HG02885 (cell line): ENCODE measurements at regions not wholly inside any gene's neighbourhood (a gene's known extent, or its start where the extent isn't known, plus 50 kb on each side); places are given as distances from the start of the nearest gene placed in this dataset.

Experiments
- ATAC-seq: cut with Tn5 transposase; IDR thresholded peaks from one replicate; pipeline ENCODE4 v1.9.1; 2021; ENCODE audit warnings: mild to moderate bottlenecking; ENCODE audit not compliant: unreplicated experiment, poor library complexity

DNA sequence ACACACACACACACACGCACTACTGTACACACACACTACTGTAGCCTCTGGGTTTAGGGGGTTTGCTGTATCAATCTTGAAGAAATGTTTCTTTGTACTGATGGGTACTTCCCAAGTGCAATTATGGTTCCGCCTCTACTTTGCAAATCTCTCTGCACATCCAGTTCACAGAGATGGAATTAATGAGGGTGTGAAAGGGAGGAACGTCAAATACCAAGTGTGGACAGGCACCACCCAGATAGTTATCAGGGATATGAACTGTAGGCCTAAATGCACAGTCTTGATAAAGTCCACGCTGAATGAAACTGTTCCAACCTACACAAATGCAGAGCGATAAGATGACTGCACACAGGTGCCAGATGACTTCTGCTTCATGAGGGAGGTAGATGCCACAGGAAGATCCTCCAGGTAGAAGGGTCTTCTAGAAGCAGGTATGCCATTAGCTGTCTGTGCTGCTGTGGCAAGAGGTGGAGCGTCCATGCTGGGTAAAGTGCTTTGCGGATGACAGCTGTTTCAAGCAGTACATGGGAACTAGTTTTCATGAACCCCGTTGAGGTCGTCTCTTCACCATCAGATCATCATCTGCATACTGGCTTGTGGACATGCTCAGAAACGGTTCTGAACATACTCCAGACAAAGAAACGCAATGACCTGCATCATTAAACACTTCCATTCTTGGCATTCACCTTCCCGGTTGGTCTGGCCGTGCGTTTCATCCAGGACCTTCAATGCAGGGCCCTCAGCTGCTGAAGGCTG, 314.3 kb upstream of the RTL1 start:
- ATAC-seq = no peak

DNA sequence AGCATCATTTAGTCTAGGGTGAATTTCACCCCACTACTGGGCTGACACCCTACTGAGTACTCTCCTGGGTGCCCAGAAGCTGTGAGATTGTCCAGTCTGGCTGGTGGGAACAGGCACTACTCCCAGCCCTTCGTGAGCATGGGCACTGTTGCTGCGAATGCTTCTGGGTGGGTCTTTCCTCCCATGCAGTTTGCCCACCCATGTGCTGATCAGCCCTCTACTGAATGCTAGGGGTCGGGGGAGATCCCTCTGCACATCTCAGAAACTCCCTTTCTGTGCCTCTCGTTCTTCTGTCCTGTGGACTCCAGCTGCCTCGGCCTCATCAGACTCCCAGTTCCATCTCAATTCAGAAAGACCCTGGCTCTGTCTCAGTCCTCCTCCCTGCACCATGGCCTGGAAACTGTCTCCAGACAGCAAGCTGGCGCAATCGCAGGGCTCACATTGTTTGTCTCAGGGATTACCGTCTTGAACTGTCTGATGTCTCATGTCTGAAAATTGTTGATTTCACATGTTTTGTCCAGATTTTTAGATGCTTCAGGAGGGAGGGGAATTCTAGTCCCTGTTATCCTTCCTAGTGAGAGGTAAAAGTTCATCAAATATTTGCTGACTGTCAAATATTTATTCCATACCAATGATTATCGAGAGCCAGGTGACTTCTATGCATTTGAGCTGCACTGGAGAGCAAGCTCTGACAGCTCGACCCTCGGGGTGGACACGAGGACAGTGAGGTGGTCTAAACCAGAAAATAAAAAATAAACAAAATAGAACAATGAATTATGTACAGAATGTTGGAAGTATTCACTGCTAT, 316.6 kb upstream of the RTL1 start:
- ATAC-seq = no peak

DNA sequence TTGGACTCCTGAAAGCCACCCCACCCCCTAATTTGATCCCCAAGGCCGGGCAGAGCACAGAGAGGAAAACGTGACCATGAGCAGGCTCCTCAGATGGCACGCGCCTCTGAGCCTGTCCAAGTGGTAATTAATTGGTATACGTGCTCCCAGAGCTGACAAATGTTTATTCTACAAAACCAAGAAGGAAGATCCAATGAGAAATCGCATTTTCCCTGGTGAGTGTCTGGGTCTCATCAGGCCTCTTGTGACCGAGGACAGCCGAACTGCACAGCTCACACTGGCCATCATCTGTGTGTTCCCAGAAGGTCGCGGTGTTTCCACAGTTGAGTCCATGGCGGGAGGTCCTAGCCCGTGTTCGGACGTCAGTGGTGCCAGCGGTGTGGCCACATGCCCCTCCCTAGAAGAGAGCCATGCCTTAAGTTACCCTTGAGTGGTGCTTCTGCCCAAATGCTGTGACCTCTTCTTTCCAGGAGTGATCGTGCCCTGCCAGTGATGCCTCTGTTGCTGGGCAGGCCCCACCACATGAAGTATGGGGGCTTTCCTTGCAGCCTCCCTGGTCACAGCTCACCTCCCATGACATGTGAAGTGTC, 317.5 kb upstream of the RTL1 start:
- ATAC-seq = no peak

DNA sequence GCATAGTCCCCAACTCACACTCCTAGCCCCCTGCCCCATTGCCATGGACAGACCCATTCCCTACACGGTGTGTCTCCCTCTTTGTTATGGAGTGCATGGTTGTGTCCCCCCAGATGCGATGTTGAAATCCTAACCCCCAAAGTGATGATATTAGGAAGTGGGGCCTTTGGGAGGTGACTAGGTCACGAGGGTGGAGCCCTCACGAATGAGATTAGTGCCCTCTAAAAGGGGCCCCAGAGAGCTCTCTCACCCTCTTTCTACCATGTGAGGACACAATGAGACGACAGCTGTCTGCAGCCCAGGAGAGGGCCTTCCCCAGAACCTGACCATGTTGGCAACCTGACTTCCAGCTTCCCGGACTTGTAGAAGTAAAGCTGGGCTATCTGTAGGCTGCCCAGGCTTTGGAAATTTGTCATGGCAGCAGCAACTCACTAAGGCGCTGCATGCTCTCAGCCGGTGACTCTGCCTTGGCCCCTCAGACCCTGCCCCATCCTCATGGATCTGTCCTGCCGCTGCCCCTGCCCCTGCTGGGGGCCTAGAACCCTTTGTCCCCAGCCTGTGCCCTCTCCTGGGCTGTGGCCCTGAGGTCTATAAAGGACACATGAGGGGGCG, 318.1 kb upstream of the RTL1 start:
- ATAC-seq = no peak

DNA sequence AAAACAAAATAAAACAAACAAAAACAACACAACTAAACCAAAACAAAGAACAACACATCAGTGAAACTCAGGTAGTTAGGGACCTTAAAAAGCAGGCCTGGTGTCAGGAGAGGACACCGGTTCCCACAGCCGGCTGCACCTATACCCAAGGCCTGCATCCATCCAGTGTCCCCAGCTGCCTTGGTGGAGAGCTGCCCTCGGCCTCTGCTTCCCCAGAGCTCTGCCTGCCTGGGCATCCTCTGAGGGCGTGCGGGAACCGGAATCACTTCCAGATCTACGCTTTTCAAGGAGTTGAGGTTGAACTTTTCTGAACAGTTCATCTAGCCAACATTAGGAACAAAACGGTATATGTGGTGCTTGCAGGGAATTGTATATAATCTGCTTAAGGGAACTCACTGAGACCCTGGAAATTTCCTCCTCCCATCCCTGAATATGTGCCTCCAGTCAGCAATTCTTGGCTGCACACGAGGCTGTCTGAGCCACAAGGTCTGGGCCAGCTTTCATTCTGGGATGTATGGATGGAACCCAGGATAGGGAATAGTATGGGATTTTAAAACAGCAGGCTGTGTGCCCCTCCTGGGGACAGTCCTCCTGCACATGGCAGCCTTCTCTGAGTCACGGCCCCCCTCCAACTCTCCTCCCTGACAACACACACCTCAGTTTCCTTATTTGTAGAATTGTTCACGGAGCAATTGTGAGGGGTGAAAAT, 319.0 kb upstream of the RTL1 start:
- ATAC-seq = no peak

DNA sequence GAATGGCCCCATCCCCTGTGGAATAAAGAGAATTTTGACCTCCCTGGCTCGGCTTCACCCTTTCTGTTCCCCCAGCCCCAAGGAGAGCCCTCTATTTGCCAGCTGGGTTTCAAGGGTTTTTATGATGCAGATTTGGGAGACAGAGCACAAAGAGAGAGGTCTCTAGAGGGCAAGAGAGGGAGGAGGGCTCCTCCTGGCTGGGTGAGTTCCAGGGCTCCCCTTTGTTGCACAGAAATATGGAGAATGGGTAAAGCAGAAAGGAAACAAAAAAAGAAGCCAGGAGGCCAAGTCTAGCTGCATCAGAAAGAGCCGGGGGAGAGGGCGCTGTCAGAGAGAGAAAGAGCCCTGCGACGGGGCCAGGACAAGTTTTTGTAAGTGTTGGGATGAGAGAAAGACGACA, 319.6 kb upstream of the RTL1 start:
- ATAC-seq = no peak

DNA sequence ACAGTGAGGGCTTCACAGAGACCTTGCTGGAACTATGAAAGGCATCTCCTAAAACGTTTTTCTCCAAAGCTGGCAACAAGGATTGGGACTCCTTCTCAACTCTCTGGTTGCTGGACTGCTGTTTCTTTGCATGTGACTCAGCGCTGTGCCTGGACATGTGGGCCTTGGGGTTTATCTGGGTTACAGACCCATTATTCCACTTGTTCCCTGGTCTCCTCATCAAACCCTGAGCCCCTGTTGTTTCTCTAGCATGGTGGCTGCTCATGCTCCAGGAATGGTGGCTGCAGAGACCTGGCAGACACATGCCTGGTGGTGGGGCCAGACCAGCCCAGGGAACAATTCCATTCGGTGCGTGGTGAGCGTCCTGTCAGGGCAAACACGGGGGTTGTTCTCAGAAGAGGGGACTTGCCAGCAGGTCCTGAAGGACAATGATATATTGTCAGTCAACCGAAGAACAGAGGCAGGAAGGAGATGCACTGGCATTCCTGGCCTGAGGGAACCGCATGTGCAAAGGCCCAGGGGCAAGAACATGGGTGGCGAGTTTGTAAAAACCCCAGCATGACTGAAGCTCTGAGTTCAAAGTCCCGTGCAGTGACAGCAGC, 320.1 kb upstream of the RTL1 start:
- no peak for ATAC-seq

DNA sequence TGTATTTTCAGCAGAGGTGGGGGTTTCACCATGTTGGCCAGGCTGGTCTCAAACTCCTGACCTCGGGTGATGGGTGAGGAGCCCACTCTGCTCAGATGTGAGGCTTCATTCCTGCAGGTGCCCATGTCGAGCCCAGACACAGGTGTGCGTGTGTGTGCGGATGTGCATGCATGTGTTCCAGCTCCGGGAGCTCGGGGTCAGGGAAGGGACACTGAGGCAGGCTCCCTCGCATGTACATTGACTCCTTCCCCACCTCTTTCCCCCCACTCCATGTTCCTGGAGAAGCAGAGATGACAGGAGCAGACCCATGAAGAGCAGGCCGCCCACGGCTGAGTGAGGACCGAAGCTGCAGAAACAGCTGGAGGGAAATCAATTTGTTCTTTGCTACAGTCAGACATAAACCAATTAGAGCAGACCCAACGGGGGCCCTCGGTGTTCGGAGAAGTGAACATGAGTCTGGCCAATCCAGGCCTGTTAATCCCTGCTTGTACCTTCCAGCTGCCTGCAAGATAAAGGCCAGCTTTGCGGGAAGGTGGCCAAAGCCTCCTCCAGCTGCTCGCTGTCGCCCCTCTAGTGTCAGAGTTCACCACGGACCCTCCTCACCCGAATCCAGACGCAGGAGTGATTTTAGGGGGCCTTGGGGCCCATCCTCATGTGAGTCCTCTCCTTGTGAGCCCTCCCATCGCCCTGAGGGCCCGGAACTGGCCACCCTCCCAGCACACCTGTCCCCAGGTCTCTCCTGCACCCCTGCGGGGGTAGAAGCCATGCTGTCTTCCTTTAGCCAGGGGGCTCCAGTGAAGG, 321.0 kb upstream of the RTL1 start:
- ATAC-seq = no peak

DNA sequence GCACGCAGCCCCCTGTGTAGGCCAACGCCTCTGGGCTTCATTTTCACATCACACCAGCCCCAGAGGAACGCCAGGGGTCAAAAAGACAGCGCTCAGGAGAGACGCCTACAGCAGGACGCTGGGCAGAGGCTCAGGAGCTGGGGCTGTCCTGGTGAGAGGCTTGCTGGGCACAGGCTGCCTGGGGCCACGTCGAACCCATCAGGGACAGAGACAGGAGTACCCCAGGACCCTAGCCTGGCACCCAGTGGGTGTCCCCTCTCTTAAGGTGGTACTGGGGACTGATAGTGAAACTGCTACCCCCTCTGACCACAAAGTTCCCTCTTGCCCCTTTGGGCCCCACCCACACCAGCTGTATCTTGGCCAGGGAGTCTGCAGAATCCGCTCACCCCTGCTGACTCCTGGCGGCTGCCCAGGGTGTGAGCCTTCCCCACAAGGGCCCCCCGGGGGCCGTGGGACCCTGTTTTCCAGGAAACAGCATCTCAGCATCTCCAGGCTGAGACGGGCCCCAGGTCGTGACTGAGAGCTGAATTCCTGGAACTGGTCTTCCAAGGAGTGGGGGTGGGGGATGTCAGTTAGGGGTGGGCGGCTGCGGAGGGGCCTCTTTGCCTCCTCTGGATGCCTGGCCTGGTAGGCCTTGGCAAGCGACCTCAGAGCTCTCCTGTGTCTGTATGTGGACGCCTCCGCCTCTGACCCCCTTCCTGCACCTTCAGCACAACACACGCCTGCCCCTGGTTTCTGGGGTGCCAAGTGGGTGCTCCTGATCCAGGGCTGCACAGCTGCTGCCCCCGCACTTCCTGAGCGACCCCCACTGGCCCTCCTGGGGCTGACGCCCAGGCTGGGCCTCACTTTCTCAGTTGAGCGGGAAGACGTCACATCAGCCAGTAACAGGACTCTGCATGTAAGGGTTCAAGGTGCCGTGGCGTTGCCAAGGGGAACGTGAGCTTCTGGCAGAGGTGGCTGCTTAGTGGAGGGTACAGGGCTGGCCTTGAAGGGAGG, 321.9 kb upstream of the RTL1 start:
- no peak for ATAC-seq

DNA sequence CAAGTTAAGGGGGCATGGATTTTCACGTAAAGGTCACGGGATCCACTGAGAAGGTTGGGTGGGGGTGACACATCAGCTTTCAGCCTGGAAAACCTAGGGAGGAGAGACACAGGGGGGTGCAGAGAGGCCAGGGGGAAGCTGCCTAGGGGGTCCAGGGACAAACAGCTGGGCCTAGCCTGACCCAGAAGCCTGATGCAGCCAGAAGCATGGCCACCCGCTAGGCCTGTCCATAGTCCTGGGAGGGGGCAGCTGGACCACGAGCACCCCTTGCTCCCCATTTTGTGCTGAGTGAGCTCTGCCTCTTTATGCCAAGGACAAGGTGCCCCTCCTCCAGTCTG, 322.7 kb upstream of the RTL1 start:
- no peak for ATAC-seq

DNA sequence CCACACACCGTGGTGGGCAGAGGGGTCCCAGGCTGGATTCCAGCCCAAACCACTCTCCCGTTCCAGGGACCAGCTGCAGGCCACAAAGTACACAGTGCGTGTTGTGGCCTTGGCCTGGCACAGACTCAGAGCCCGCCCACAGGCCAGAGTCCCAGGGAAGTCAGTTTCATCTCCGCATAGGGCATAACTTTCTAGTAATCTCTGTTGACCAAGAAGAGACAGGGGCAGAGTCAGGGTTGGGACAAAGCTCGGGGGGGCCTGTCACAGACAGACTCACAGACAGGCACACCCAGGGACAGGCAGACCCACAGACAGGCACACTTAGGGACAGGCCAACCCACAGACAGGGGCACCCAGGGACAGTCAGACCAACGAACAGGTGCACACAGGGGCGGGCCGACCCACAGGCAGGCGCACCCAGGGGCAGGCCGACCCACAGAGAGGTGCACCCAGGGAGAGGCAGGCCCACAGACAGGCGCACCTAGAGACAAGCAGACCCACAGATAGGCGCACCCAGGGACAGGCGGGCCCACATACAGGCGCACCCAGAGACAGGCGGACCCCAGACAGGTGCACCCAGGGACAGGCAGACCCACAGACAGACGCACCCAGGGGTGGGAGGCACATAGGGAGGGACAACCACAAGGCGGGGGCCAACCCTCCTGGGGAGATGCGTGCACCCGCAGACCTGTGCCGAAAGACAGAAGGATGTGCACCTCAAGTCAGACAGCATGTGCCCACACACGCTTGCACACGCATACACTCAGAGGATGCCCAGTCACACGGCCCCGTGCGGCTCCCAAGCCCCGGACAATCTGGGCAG, 323.3 kb upstream of the RTL1 start:
- no peak for ATAC-seq

DNA sequence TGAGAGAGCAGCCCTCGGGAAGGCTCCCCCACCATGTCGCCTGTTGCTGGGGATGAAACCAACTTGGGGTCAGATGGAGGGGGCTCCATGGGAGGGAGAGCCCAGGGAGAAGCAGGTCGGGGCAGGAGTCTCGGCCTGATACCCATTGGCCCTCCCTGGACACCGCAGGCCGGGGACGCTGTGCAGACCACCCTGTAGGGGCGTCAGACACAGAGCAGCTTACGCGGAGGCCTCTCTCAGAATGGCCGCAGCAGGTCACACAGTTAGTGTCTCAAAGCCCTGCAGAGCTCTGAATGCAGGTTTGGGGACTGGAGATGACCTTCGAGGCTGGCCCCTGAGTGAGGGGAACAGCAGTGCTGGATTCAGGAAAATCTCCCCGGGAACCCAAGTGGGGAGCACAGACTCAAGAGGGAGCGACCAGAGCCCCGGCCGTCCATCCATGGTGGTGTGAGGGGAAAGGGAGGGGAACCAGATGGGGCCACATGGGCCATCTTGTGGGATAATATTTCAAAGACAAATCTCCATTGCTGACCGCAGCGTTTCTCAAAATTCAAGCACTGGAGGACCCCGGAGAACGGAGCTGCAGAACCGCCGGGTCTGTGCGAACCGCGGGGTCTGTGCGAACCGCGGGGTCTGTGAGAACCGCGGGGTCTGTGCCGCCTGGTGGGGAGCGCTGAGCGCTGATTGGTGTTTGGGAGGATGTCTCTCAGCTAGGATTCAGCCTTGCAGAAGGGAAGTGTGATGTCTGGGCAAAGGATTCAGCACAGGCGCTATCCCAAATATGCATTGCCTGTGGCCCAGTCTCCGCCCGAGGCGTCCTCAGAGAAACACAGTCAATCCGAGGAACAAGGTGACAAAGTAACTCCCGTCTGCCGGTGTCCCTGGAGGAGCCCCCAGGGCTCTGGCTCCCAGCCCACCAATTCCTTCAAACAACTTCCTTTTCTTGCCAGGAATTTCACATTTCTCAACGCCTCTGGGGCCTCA, 324.4 kb upstream of the RTL1 start:
- no peak for ATAC-seq

DNA sequence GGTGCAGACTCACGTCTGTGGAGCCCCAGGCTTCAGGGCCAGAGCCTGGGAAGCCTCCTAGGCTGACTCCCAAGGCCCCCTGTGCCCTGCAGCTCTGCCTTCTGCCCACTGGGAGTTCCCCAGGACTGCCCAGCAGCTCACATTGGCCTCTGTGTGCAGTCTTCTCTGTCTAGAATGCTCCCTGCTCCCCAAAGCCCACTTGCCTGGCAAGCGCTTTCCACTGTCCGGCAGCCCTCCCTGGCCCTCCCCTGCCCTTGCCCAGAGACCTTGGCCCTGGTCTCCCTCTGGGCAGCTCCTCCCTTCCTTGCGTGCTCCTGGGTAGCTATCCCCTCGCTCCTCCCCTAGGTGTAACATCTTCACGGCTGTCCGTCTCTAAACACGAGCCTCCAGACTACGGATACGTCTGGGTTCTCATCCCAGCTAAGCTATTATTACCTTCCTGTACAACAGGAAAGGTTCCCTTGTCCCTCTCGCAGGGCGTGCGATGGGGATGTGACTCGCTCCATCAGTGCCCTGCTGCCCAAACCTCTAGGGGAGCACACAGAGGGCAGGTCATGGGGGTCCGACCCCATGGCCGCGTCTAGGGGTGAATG, 325.5 kb upstream of the RTL1 start:
- ATAC-seq = no peak

DNA sequence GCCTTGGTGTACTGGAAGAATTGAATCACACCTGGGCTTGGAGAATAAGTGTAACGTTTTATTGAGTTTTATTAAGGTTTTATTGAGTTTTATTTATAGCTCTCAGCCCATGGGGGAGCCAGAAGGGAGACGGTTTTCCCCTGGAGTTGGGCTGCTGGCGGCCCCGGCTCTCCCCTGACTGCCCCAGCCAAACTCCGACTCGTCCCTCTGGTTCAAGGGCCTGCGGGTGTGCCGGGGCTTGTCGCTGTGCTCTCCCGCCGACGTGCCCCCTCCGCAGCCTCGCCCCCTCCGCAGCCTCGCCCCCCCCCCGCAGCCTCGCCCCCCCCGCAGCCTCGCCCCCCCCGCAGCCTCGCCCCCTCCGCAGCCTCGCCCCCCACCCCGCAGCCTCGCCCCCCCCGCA, 326.1 kb upstream of the RTL1 start:
- ATAC-seq = no peak

DNA sequence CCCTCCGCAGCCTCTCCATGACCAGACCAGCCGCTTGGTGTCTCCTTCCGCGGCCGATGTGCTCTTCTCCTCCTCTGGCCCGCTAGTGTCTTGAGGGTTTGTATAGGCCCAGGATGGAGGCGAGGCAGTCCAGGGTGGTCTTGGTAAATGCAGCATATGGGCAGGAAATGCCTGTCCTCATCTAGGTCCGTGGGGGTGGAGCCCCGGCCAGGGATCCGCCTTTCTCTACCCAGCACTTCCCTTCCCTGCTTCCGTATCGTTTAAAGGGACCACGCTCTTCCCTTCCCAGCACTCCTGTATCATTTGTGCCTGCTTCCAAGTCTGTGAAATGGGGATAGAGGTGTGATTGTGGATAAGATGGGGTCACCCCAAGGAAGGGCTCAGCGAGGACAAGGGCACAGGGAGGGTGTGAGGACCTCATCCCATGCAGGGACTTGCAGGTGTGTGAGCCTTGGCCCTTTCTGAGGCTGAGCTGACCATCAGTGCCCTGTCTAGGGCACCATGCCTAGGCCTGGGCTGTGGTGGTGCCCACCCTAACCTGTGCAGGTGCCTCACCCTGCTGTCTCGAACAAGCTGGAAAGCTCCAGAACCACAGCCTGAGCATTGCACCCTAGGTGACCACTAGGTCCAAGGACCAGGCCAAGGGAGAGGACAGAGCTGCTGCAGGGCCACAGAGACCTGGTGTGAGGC, 326.8 kb upstream of the RTL1 start:
- ATAC-seq = no peak
